NCI-H2029 treated with DMSO at 0.1 percent for 48 hours (cell line): ENCODE measurements at regions not wholly inside any gene's neighbourhood (a gene's known extent, or its start where the extent isn't known, plus 50 kb on each side); places are given as distances from the start of the nearest gene placed in this dataset.

ENCODE experiments used
- DNase-seq: peaks from one replicate; lab custom pipeline; 2025; lab: John Stamatoyannopoulos, UW

DNA sequence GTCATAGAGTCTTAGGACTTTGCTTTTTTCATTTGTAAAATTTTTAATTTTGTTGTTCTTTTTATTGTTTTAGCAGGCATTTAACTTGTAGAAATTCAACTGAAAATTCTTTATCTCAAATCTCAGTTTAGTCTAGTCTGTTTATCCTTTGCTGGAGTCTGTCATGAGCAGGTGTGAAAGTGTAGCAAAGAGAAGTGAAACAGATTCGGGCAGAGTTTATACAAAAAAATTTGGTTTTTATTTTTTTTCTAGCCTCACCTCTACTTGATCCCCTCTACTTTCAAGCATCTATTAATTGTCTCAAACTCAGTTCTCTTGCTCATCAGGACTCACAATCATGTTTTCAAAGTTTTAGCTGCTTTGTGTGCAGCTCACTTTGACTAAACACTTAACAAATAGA lies 655.2 kb downstream of the HDGFL1 start:
- DNase-seq: no peak

DNA sequence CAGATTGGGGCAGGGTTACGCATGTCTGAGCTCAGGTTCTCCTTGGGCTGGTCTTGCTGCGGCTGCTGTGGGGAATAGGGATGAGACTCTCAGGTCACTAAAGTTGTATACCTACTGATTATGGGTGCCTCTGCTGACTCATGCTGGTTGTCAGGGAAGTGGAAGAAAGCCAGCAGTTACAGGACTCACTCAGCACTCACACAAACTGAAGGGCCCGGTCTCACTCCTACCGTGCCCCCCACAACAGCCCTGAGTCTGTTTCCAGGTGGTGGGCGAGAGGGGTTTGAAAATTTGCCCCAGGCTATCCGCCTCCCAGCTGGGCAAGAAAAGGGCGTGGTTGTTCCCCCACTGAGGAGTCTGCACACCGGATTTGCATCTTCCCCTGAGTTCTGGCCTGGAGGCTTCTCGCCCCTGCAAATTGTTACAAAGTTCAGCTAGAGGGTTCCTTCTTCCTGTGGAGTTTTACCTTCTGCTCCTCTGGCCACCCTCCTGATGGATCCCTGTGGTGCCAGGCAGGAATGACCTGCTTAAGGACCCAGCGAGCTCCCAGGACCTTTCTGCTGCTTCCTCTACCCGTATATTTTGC lies 659.2 kb downstream of the HDGFL1 start:
- no peak for DNase-seq

DNA sequence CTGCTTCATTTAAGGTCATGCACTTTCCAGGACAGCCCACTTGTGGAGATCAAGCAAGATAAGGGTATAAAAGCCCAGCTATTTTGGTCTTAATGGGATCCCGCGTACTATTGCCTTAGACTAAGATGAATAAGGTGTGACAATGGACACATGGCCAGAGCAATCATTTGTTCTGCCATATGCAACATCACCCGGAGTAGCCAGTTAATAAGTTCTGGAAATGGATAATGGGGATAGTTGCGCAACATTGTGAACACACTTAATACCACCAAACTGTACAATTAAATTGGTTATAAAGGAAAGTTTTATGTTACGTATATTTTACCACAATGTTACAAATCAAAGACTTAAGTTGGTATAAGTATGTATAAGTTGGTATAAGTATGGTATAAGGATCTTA lies 674.5 kb downstream of the HDGFL1 start:
- no peak for DNase-seq

- DNase-seq: no peak
Measured at GRCh38 chr6:23244300-23244699, 674.9 kb downstream of the HDGFL1 start.

DNA sequence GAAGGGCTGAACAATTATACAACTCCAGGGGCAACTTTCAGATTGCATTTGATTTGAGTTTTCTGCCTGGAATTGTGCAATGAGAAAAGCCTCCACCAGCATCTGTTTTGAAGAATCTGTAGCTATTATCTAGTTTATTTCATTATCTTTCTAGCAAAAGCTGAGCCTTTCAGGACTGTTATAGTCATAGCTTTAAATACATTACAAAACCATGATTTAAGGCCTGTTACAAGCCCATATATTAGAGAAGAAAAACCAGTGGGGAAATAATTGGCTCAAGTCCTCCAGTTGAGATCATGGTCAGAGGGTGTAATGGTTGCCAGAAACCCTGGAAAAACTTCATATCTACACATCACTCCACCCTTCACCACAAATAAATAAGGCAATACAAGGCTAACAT lies 676.2 kb downstream of the HDGFL1 start:
- DNase-seq: no peak

DNA sequence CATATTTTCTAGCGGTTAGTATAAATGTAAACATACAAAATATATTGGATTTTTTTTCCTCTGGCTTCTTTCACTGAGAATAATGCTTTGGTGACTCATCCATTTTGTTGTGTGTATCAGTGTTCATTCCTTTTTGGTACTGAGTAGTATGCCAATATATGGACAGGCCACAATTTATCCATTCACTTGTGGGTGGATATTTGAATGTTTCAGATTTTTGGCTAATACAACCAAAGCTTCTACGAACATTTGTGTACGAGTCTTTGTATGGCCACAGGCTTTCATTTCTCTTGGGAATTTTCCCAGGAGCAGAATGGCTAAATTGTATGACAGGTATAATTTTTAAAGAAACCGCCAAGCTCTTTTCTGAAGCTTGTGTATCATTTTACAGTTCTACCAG lies 677.5 kb downstream of the HDGFL1 start:
- DNase-seq: no peak

GRCh38 chr6:23250556-23250955 lies 681.2 kb downstream of the HDGFL1 start:
- DNase-seq: no peak

DNA sequence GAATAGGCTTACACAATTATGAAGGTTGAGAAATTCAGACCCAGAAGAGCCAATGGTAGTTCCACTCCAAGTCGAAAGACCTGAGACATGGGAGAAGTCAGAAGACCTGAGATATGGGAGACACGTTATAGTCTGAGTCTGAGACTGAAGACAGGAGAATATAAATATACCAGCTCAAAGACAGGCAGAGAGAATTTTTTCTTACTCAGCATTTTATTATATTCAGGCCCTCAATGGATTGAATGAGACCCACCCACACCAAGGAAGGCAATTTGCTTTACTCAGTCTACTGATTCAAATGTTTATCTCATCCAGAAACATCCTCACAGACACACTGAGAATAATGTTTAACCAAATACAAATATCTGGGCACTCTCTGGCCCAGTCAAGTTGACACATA lies 693.5 kb downstream of the HDGFL1 start:
- DNase-seq: no peak

DNA sequence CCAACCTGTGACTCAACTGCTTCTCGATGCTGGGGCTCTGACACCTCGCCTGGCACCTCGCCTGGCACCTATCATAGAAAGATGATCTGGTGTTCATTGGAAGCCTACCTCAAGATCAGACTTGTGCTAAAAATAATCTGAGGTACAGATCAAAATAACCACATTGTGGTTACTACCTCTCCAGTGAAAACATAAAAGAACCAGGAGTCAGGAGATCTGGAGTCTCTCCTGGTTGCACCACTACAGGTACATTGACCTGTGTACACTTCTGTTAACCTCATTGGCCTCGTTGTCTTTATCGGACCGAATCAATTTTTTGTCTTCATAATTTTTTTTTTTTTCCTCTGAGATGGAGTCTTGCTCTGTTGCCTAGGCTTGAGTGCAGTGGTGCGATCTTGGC lies 695.9 kb downstream of the HDGFL1 start:
- DNase-seq: no peak

DNA sequence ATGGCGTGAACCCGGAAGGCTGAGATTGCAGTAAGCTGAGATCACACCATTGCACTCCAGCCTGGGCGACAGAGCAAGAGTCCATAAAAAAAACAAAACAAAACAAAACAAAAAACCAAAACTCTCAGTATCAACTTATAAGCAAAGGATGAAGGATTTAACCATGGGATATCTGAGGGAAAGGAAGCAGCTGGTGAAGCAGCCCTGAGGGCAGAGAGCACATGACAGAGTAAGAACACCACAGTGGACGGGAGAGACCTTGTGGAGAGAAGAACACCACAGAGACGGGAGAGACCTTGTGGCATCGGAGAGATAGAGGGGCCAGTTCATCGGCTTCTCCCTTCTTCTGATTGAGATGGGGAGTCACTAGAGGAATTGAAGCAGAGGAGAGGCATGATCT lies 697.2 kb downstream of the HDGFL1 start:
- no peak for DNase-seq

DNA sequence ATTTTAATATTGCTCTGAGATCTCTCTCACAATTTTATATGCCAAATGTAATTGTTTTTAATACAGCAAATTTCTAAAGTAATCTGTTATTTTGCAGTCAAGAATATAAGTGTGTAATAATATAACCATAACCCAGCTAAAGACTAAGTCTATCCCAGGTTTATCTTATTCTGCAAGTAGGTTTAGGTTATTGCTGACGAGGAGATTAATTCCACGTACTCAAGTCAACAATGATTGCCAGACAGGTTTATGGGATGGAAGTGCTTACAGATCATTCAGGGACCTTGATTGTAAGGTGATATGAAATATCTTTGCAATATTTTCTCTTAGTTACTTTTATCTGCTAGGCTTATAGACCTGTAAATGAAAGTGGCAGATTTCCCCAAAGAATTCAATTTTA lies 698.3 kb downstream of the HDGFL1 start:
- no peak for DNase-seq

DNA sequence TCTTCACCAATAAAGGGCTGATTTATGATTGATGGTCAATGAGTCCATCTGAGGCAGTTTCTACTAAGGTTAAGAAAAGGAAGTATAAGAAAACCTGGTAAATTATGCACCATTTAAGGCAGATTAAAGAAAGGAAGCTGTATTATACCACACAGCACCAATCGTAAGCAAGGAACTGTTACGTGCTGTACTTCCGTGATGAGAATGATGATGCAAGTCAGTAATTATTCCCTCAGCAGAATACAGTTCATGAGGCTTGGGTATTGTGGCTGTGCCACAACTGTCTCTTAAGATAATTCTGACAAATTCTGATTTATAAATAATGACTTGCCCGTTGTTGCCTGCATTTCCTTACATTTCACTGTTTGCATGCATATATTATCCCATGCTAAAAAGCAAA lies 699.0 kb downstream of the HDGFL1 start:
- no peak for DNase-seq

GRCh38 chr6:23269436-23269835 lies 700.1 kb downstream of the HDGFL1 start:
- DNase-seq: no peak

GRCh38 chr6:23272536-23272935 lies 703.2 kb downstream of the HDGFL1 start:
- DNase-seq: no peak

DNA sequence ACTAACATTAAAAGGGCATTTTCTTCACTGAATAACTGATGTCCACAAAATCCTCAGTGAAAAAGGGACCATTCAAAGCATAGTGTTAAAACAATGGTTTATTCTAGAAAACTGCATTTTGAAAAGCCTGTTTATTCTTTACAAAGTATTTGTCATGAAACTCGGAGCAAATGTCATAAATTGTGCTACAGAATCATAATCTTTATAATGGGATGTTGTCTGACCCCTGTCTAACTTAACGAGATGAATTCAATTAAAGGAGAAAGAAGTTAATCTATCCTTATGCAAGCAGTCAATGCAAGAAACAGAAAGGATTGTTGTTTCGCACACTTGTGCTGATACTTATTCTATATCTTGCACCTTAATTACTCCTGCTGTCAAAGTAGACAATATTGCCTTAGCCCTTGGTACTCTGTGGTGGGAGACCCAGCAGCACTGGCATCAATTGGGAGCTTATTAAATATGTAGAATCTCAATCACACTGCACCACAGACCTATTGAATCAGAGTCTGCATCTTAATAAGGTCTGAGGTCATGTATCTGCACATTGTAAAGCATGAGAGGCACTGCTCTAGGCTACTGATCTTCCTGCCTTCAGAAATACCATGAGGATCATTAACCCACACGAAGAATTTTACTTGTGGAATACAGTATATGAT lies 708.3 kb downstream of the HDGFL1 start:
- no peak for DNase-seq

DNA sequence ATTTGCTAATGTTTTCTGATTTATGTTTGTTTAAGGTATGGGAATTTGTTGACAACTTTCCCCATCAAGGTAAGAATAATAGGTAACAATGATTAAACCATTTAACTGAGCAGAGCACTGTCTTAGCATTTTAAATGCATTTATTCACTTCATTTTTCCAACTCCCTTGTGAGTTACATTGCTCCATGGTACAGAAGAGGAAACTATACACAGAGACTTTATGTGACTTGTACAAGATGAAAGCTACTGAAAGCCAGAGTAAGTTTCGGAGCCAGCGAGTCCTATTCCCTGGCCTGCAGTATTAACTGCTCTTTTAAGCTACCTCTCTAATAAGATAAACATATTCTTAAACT lies 708.8 kb downstream of the HDGFL1 start:
- DNase-seq: no peak

DNA sequence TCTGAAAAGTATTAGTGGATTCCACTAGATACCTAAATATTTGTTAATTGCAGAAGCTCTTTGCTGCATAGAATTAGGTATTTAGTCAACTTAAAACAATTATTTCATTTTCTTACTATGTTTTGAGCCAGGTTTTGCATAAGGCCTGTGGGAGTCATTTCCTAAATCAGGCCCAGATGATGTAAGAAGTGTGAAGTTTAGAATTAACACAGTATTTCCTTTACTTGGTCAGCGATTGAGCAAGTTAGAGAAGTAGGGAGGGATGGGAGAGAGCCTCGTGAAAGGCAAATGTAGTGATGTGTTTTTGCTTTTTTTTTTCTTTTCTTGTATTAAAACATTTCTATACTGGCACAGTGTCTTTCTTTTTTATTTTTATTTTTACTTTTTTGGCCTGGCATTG lies 711.1 kb downstream of the HDGFL1 start:
- DNase-seq: no peak

DNA sequence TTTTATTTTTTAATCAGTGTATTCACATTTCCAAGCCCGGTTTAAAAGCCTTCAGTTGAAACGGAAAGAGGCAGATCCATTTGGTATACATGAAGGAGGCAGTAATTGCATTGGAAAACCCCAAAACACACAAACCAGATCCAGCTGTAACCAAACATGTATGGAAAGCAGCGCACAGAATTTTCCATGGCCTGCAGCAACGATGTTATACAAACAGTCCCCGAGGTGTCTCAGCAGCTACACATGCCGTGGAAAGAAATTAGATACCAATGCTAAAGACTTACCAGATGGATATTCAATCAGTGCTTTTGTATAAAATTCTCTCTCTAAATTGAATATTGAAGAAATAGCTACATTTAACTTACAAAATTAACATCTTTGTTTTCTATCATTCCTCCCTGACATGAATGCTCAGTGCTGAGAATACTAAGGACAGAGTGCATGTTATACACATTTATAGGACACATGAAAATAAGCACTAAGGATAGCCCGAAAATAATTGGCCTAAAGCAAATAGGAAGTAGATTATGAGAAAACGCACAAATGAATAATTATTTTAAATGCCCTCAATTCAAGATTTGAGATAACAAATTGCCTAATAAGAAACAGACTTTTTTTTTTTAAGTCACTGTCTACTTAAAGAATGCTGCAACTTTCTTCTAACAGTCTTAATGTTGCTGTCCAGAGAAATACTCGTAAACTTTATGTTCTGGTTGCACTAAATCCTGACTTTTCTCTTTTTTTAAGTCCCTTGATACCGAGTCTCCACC lies 713.1 kb downstream of the HDGFL1 start:
- no peak for DNase-seq

- no peak for DNase-seq
Measured at GRCh38 chr6:23293653-23294052, 724.3 kb downstream of the HDGFL1 start.

GRCh38 chr6:23301556-23301955 lies 732.2 kb downstream of the HDGFL1 start:
- no peak for DNase-seq

- DNase-seq: no peak
Measured at GRCh38 chr6:23302514-23302913, 733.1 kb downstream of the HDGFL1 start.

- no peak for DNase-seq
Measured at GRCh38 chr6:23305325-23305943, 736.1 kb downstream of the HDGFL1 start.

DNA sequence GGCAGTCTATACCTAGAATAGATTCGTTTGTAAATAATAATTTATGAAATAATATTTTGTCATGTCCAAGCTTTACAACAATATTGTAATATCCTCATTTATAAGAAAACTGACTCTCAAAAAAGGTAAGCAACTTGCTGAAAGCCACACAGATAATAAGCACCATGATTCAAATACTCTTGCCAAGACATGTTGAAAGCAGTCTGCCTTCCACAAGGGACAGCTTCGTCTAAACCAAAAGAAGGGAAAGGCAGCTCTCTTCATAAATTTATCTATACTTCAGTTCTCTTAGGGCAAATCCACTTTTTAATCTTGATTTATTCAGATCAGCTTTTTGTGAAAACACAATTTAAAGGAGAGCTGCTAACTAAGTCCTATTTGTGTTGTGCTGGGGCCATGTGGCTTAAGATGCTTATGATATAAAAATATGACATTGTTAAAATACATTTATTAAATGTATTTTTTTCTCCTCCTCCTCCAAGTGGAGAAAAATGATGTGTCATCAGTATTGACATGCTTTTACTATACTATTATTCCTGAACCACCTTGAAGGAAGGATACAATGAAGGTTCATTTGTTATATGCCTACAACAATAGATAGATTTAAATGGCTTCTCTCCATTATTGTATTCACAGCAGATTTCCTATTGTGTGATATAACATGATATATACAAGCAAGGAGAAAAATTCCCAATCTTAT lies 737.0 kb downstream of the HDGFL1 start:
- DNase-seq: no peak
